Ascending aorta (tissue), 2 donors: ENCODE measurements at regions not wholly inside any gene's neighbourhood (a gene's known extent, or its start where the extent isn't known, plus 50 kb on each side); places are given as distances from the start of the nearest gene placed in this dataset.

Experiments
- DNase-seq, 2 donors: peaks; one replicate each; pipeline ENCODE4 v3.0.0-alpha.2; 2019; ENCODE audit warnings: low spot score in 2 of 2
- H3K27ac ChIP-seq, 2 donors: fragments of 200-600 bp; sonication (generic); one replicate each; pipeline ENCODE4 v1.5.1; 2016 to 2017; ENCODE audit warnings: mild to moderate bottlenecking in 1 of 2
- H3K27me3 ChIP-seq: fragments of 200-600 bp; sonication (generic); one replicate; pipeline ENCODE4 v1.5.1; 2017
- H3K36me3 ChIP-seq, 2 donors: fragments of 200-600 bp; sonication (generic); one replicate each; pipeline ENCODE4 v1.5.1; 2016
- H3K4me1 ChIP-seq, 2 donors: fragments of 200-600 bp; sonication (generic); one replicate each; pipeline ENCODE4 v1.5.1; 2016 to 2017; ENCODE audit warnings: mild to moderate bottlenecking in 1 of 2
- H3K4me3 ChIP-seq, 2 donors: fragments of 200-600 bp; sonication (generic); one replicate each; pipeline ENCODE4 v1.5.1; 2016 to 2017; ENCODE audit warnings: mild to moderate bottlenecking in 1 of 2
- H3K9me3 ChIP-seq, 2 donors: fragments of 200-600 bp; sonication (generic); one replicate each; pipeline ENCODE4 v1.5.1; 2016
- CTCF ChIP-seq, 3 experiments: fragments of 200-600 bp in 2 of 3; fragments of 450-650 bp in 1 of 3; sonication (generic) in 2 of 3; IDR thresholded peaks; one replicate each; pipeline ENCODE4 v1.5.1; 2016 to 2019; ENCODE audit warnings: antibody characterized with exemption in 3 of 3, mild to moderate bottlenecking in 1 of 3, moderate library complexity in 1 of 3
- intact Hi-C: fragments of 100-400 bp; cut with DNase I; formaldehyde crosslinking; loops from one replicate; pipeline ENCODE4 v1.15.1; 2023

GRCh38 chr21:35314857-35315582, 265.9 kb upstream of the RUNX1 start:
- intact Hi-C loops = no loop called here
- H3K4me3 ChIP-seq = no peak overlapping the region
- H3K27ac ChIP-seq = no peak overlapping the region
- H3K36me3 ChIP-seq = no peaks in the 10 kb centered on the region
- TF ChIP-seq CTCF (IDR thresholded peaks at IDR 0.05) = no peak
- no peaks in the 10 kb centered on the region for H3K4me1 ChIP-seq
- H3K9me3 ChIP-seq = no peaks in the 10 kb centered on the region
- H3K27me3 ChIP-seq = no peaks in the 10 kb centered on the region
- DNase-seq = no peak

DNA sequence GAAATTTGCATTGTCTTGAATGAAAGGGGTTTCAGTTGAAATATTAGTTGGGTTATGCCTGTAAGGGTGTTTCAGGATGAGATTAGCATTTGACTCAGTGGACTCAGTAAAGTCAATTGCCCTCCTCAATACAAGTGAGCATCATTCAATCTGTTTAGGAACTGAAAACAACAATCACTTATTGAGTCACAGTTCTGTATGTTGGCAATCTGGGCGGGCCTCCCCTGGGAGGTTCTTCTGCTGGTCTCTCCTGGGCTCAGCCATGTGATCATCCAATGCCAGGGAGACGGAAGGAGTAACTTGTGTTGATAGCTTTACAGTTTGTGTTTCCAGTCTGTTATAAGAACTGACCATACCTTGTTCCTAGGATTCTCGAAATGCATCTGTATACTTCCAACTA, 262.9 kb upstream of the RUNX1 start:
- intact Hi-C loops = no loop called here

GRCh38 chr21:35309316-35309715, 260.2 kb upstream of the RUNX1 start:
- no peaks in the 10 kb centered on the region for H3K4me1 ChIP-seq
- no peak for DNase-seq

More for the DNA sequence above, 262.9 kb upstream of the RUNX1 start:
- H3K27me3 ChIP-seq = no peaks in the 10 kb centered on the region
- no peak for TF ChIP-seq CTCF (IDR thresholded peaks at IDR 0.05)
- no peaks in the 10 kb centered on the region for H3K4me1 ChIP-seq
- no peak for DNase-seq
- no peaks in the 10 kb centered on the region for H3K9me3 ChIP-seq
- no peak overlapping the region for H3K4me3 ChIP-seq
- H3K36me3 ChIP-seq = no peaks in the 10 kb centered on the region
- H3K27ac ChIP-seq = no peak overlapping the region

DNA sequence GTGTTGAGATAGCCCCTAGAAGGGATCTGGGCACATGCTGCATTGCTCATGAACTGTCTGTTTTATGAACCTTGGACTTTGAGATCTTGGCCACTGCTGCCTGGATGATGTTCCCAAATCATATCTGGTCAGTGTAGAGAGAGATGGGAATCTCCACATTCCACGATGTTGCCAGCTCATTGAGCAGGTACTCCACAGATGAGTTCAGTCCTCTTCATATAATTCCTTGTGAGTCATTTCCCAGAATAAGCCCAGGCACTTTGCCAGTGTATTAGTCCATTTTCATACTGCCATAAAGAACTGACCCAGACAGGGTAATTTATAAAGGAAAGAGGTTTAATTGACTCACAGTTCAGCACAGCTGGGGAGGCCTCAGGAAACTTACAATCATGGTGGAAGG, 254.0 kb upstream of the RUNX1 start:
- no peaks in the 10 kb centered on the region for H3K4me1 ChIP-seq
- no peaks in the 10 kb centered on the region for H3K9me3 ChIP-seq
- no peak for DNase-seq
- H3K27ac ChIP-seq = no peak overlapping the region
- H3K4me3 ChIP-seq = no peak overlapping the region
- TF ChIP-seq CTCF (IDR thresholded peaks at IDR 0.05) = no peak
- H3K27me3 ChIP-seq = no peaks in the 10 kb centered on the region
- intact Hi-C loops = no loop called here
- no peaks in the 10 kb centered on the region for H3K36me3 ChIP-seq

More at GRCh38 chr21:35309316-35309715, 260.2 kb upstream of the RUNX1 start:
- intact Hi-C loops = no loop called here
- Histone ChIP-seq H3K4me3 (no peak overlapping the region), H3K27ac (no peak overlapping the region), H3K36me3 (no peaks in the 10 kb centered on the region), H3K9me3 (no peaks in the 10 kb centered on the region), H3K27me3 (no peaks in the 10 kb centered on the region)
- no peak for TF ChIP-seq CTCF (IDR thresholded peaks at IDR 0.05)

GRCh38 chr21:35298757-35299156, 249.7 kb upstream of the RUNX1 start:
- H3K36me3 ChIP-seq = no peaks in the 10 kb centered on the region
- intact Hi-C loops = no loop called here
- H3K9me3 ChIP-seq = no peaks in the 10 kb centered on the region
- H3K4me1 ChIP-seq = no peaks in the 10 kb centered on the region
- DNase-seq = no peak
- TF ChIP-seq CTCF (IDR thresholded peaks at IDR 0.05) = no peak
- no peak overlapping the region for H3K27ac ChIP-seq
- H3K27me3 ChIP-seq = no peaks in the 10 kb centered on the region
- no peak overlapping the region for H3K4me3 ChIP-seq

DNA sequence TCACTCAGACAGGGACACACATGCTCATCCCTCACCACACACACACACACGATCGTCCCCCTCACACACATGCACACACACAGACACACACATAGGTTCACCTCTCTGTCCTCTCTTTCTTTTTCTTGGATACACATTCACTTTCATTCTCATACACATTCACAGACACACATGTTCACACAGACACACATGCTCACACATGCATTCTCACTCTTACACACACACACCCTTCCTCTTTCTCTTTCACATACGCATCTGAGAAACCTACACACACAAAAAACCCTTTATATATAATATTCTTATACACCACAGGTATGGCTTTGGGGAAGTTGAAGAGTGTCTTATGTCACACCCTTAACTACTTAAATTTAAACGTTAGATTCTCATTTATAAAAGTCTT, 248.6 kb upstream of the RUNX1 start:
- Histone ChIP-seq H3K4me1 (no peaks in the 10 kb centered on the region), H3K36me3 (no peaks in the 10 kb centered on the region), H3K4me3 (no peak overlapping the region), H3K27ac (no peak overlapping the region), H3K9me3 (no peaks in the 10 kb centered on the region), H3K27me3 (no peaks in the 10 kb centered on the region)
- TF ChIP-seq CTCF (IDR thresholded peaks at IDR 0.05) = no peak
- intact Hi-C loops = no loop called here
- DNase-seq = no peak
